GM19328 (cell line): ENCODE measurements at regions not wholly inside any gene's neighbourhood (a gene's known extent, or its start where the extent isn't known, plus 50 kb on each side); places are given as distances from the start of the nearest gene placed in this dataset.
"Not testable (repeated sequence)": the region's sequence is repeated elsewhere in the genome, so short reads cannot be mapped to it uniquely, and the experiment has no call there.

Source experiments
- ATAC-seq: cut with Tn5 transposase; IDR thresholded peaks from one replicate; pipeline ENCODE4 v1.9.1; 2021; ENCODE audit warnings: mild to moderate bottlenecking, moderate library complexity; ENCODE audit not compliant: unreplicated experiment

GRCh38 chr7:10412422-10413019 lies 561.2 kb upstream of the PHF14 start:
- peak; percentile 82 for ATAC-seq

GRCh38 chr7:10418985-10419384 lies 554.7 kb upstream of the PHF14 start:
- ATAC-seq, result no peak

GRCh38 chr7:10429031-10429430 lies 544.6 kb upstream of the PHF14 start:
- no peak for ATAC-seq

GRCh38 chr7:10429511-10429910 lies 544.2 kb upstream of the PHF14 start:
- ATAC-seq, result no peak

GRCh38 chr7:10436302-10436701 lies 537.4 kb upstream of the PHF14 start:
- no peak for ATAC-seq

- ATAC-seq, result no peak
Observed at GRCh38 chr7:10439027-10439426, 534.6 kb upstream of the PHF14 start.

- ATAC-seq, result no peak
Observed at GRCh38 chr7:10455936-10456335, 517.7 kb upstream of the PHF14 start.

GRCh38 chr7:10460474-10460873 lies 513.2 kb upstream of the PHF14 start:
- no peak for ATAC-seq

GRCh38 chr7:10463701-10464100 lies 510.0 kb upstream of the PHF14 start:
- ATAC-seq, result no peak

- not testable (repeated sequence) for ATAC-seq
Observed at GRCh38 chr7:10465536-10465935, 508.1 kb upstream of the PHF14 start.

- ATAC-seq, result no peak
Observed at GRCh38 chr7:10468908-10469307, 504.8 kb upstream of the PHF14 start.

- no peak for ATAC-seq
Observed at GRCh38 chr7:10469476-10469875, 504.2 kb upstream of the PHF14 start.

GRCh38 chr7:10471280-10472058 lies 502.2 kb upstream of the PHF14 start:
- no peak for ATAC-seq

- ATAC-seq, result no peak
Observed at GRCh38 chr7:10472115-10472514, 501.6 kb upstream of the PHF14 start.

GRCh38 chr7:10473569-10473968 lies 500.1 kb upstream of the PHF14 start:
- no peak for ATAC-seq

GRCh38 chr7:10474048-10474447 lies 499.6 kb upstream of the PHF14 start:
- ATAC-seq, result no peak

- no peak for ATAC-seq
Observed at GRCh38 chr7:10475940-10476641, 497.6 kb upstream of the PHF14 start.

- no peak for ATAC-seq
Observed at GRCh38 chr7:10476642-10477041, 497.0 kb upstream of the PHF14 start.

GRCh38 chr7:10483671-10484070 lies 490.0 kb upstream of the PHF14 start:
- no peak for ATAC-seq

- ATAC-seq, result no peak
Observed at GRCh38 chr7:10484767-10485166, 488.9 kb upstream of the PHF14 start.

GRCh38 chr7:10501206-10501884 lies 472.3 kb upstream of the PHF14 start:
- ATAC-seq, result not testable (repeated sequence)
